Stomach smooth muscle (tissue), 2 donors: ENCODE measurements at regions not wholly inside any gene's neighbourhood (a gene's known extent, or its start where the extent isn't known, plus 50 kb on each side); places are given as distances from the start of the nearest gene placed in this dataset.

Experiments
- H3K27ac ChIP-seq: one replicate; pipeline ENCODE4 v1.7.0; 2013; ENCODE audit warnings: mild to moderate bottlenecking, low read length, inconsistent platforms
- H3K27me3 ChIP-seq, 2 donors: one replicate each; pipeline ENCODE4 v1.7.0; 2013; ENCODE audit warnings: low read length in 2 of 2; ENCODE audit not compliant: insufficient read depth in 2 of 2, control insufficient read depth in 1 of 2
- H3K36me3 ChIP-seq, 2 donors: one replicate each; pipeline ENCODE4 v1.7.0; 2013; ENCODE audit warnings: low read length in 2 of 2; ENCODE audit not compliant: control insufficient read depth in 2 of 2, insufficient read depth in 2 of 2
- H3K4me1 ChIP-seq: one replicate; pipeline ENCODE4 v1.7.0; 2013; ENCODE audit warnings: low read length; ENCODE audit not compliant: control insufficient read depth, insufficient read depth
- H3K4me3 ChIP-seq, 2 donors: one replicate each; pipeline ENCODE4 v1.7.0; 2013; ENCODE audit warnings: low read length in 2 of 2
- H3K9ac ChIP-seq, 2 donors: one replicate each; pipeline ENCODE4 v1.7.0; 2013; ENCODE audit warnings: low read length in 2 of 2, mild to moderate bottlenecking in 1 of 2
- H3K9me3 ChIP-seq, 2 donors: one replicate each; pipeline ENCODE4 v1.7.0; 2013; ENCODE audit warnings: low read length in 2 of 2; ENCODE audit not compliant: control insufficient read depth in 2 of 2
- donor health status: healthy.
- donor health status: Pancreatic carcinoma.

- Histone ChIP-seq H3K36me3 (no peaks in the 10 kb centered on the region), H3K9me3 (no peaks in the 10 kb centered on the region), H3K27me3 (no peaks in the 10 kb centered on the region), H3K9ac (no peak overlapping the region), H3K27ac (no peak overlapping the region), H3K4me1 (no peaks in the 10 kb centered on the region), H3K4me3 (no peak overlapping the region)
These were observed 135.1 kb upstream of the PMEPA1 start for GRCh38 chr20:57844626-57845596.

GRCh38 chr20:57843941-57844625 lies 134.3 kb upstream of the PMEPA1 start:
- no peaks in the 10 kb centered on the region for H3K4me1 ChIP-seq
- no peaks in the 10 kb centered on the region for H3K9me3 ChIP-seq
- H3K36me3 ChIP-seq: no peaks in the 10 kb centered on the region

GRCh38 chr20:57842720-57843119 lies 132.9 kb upstream of the PMEPA1 start:
- no peaks in the 10 kb centered on the region for H3K4me1 ChIP-seq
- no peak overlapping the region for H3K4me3 ChIP-seq
- no peaks in the 10 kb centered on the region for H3K27me3 ChIP-seq
- H3K9me3 ChIP-seq: no peaks in the 10 kb centered on the region
- no peak overlapping the region for H3K27ac ChIP-seq
- H3K36me3 ChIP-seq: no peaks in the 10 kb centered on the region
- H3K9ac ChIP-seq: no peak overlapping the region

More at GRCh38 chr20:57843941-57844625, 134.3 kb upstream of the PMEPA1 start:
- no peak overlapping the region for H3K4me3 ChIP-seq
- no peaks in the 10 kb centered on the region for H3K27me3 ChIP-seq
- H3K27ac ChIP-seq: no peak overlapping the region
- H3K9ac ChIP-seq: no peak overlapping the region

GRCh38 chr20:57841297-57841866 lies 131.6 kb upstream of the PMEPA1 start:
- H3K27me3 ChIP-seq: no peaks in the 10 kb centered on the region
- H3K9me3 ChIP-seq: no peaks in the 10 kb centered on the region
- H3K4me3 ChIP-seq: no peak overlapping the region
- no peak overlapping the region for H3K9ac ChIP-seq
- H3K4me1 ChIP-seq: no peaks in the 10 kb centered on the region
- no peak overlapping the region for H3K27ac ChIP-seq
- H3K36me3 ChIP-seq: no peaks in the 10 kb centered on the region

GRCh38 chr20:57840504-57841296 lies 130.9 kb upstream of the PMEPA1 start:
- Histone ChIP-seq H3K9me3 (no peaks in the 10 kb centered on the region), H3K36me3 (no peaks in the 10 kb centered on the region), H3K9ac (no peak overlapping the region), H3K4me3 (no peak overlapping the region), H3K4me1 (no peaks in the 10 kb centered on the region), H3K27me3 (no peaks in the 10 kb centered on the region), H3K27ac (no peak overlapping the region)

GRCh38 chr20:57840066-57840465 lies 130.3 kb upstream of the PMEPA1 start:
- Histone ChIP-seq H3K4me3 (no peak overlapping the region), H3K4me1 (no peaks in the 10 kb centered on the region), H3K27me3 (no peaks in the 10 kb centered on the region), H3K36me3 (no peaks in the 10 kb centered on the region), H3K27ac (no peak overlapping the region), H3K9ac (no peak overlapping the region), H3K9me3 (no peaks in the 10 kb centered on the region)

- no peaks in the 10 kb centered on the region for H3K27me3 ChIP-seq
- H3K27ac ChIP-seq: no peak overlapping the region
- H3K36me3 ChIP-seq: no peaks in the 10 kb centered on the region
- H3K4me1 ChIP-seq: no peaks in the 10 kb centered on the region
- H3K9ac ChIP-seq: no peak overlapping the region
- H3K9me3 ChIP-seq: no peaks in the 10 kb centered on the region
- no peak overlapping the region for H3K4me3 ChIP-seq
These were observed 128.9 kb upstream of the PMEPA1 start for GRCh38 chr20:57838670-57839151.

GRCh38 chr20:57837208-57838035 lies 127.6 kb upstream of the PMEPA1 start:
- H3K9me3 ChIP-seq: no peaks in the 10 kb centered on the region
- H3K4me3 ChIP-seq: no peak overlapping the region
- H3K4me1 ChIP-seq: no peaks in the 10 kb centered on the region
- H3K27me3 ChIP-seq: no peaks in the 10 kb centered on the region
- H3K27ac ChIP-seq: no peak overlapping the region
- no peak overlapping the region for H3K9ac ChIP-seq
- H3K36me3 ChIP-seq: no peaks in the 10 kb centered on the region

GRCh38 chr20:57835588-57836455 lies 126.0 kb upstream of the PMEPA1 start:
- Histone ChIP-seq H3K4me1 (no peaks in the 10 kb centered on the region), H3K4me3 (no peak overlapping the region), H3K9me3 (no peaks in the 10 kb centered on the region), H3K36me3 (no peaks in the 10 kb centered on the region), H3K9ac (no peak overlapping the region), H3K27me3 (no peaks in the 10 kb centered on the region), H3K27ac (no peak overlapping the region)
